ENCODE measurements at regions not wholly inside any gene's neighbourhood (a gene's known extent, or its start where the extent isn't known, plus 50 kb on each side); places are given as distances from the start of the nearest gene placed in this dataset.
A peak's percentile ranks its signal among the peaks of the same experiment; 100 is the strongest.

DNA sequence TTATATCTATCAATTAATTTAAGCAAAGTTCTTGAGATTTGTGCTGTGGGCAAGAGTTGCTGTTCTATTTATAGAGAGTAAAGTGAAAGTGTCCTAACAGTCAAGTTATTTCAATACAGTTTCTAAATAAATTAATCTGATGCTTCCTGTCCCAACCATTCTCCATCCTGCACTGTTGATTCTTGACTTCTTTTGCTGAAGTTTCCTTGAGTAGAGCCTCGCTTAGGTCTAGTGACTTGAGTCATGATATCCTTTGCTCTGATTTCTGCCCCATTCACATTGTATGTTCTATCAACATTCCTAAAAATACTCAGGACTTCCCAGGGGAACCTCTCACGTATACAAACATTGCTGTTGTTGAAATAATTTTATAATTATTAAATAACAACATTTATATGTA is 498.4 kb upstream of the ALCAM start:
- intact Hi-C loops (cut with DNase I), result no loop called here
- 73 to 89% (median 79%) methylated on average over 2 of the region's 2 CpGs for WGBS, 4 donors
- TF ChIP-seq POLR2A (IDR thresholded peaks at IDR 0.05) (no peak), CTCF (IDR thresholded peaks at IDR 0.05) (no peak)
- Histone ChIP-seq H3K27ac (no peak overlapping the region), H3K4me3 (no peak overlapping the region), H3K9me3 (replicated peaks in 1 of 3) (no peaks in the 10 kb centered on the region), H3K36me3 (replicated peaks in 1 of 2) (no peaks in the 10 kb centered on the region), H3K27me3 (no peaks in the 10 kb centered on the region), H3K4me1 (replicated peaks in 1 of 2) (no peaks in the 10 kb centered on the region)
- no peak for DNase-seq

GRCh38 chr3:104870276-104870675 is 496.4 kb upstream of the ALCAM start:
- DNase-seq, result no peak
- H3K4me1 ChIP-seq (replicated peaks in 1 of 2), result no peaks in the 10 kb centered on the region
- no peak overlapping the region for H3K4me3 ChIP-seq
- H3K9me3 ChIP-seq (replicated peaks in 1 of 3), result no peaks in the 10 kb centered on the region
- H3K27ac ChIP-seq, result no peak overlapping the region
- no peaks in the 10 kb centered on the region for H3K27me3 ChIP-seq
- TF ChIP-seq POLR2A (IDR thresholded peaks at IDR 0.05) (no peak), CTCF (IDR thresholded peaks at IDR 0.05) (no peak)
- 94 to 100% (median 95%) methylated on average over 1 of the region's 1 CpG for WGBS, 4 donors
- intact Hi-C loops (cut with DNase I), result no loop called here
- no peaks in the 10 kb centered on the region for H3K36me3 ChIP-seq (replicated peaks in 1 of 2)

DNA sequence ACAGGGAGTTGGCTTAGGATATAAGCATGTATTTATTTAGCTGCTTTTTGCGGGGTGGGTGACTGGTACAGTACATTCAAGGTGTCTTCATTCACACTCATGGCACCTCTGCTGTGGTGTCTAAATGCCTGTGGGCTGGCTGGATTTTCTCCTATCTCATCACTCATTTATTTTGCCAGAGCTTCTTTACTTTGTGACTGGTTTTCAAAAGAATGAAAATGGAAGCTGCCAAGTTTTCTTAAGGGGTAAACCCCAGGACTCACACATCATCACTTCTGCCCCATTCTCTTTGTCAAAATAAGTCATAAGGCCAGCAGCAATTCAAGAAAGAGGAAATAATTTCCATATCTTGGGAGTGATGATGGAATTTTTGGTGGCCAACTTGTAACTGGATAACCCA is 493.4 kb upstream of the ALCAM start:
- no peaks in the 10 kb centered on the region for H3K9me3 ChIP-seq (replicated peaks in 1 of 3)
- H3K36me3 ChIP-seq (replicated peaks in 1 of 2), result no peaks in the 10 kb centered on the region
- H3K4me3 ChIP-seq, result no peak overlapping the region
- TF ChIP-seq CTCF (IDR thresholded peaks at IDR 0.05) (no peak), POLR2A (IDR thresholded peaks at IDR 0.05) (no peak)
- 97 to 100% (median 99%) methylated on average over 1 of the region's 1 CpG for WGBS, 4 donors
- H3K27ac ChIP-seq, result no peak overlapping the region
- DNase-seq, result no peak
- intact Hi-C loops (cut with DNase I), result no loop called here
- no peaks in the 10 kb centered on the region for H3K27me3 ChIP-seq
- H3K4me1 ChIP-seq (replicated peaks in 1 of 2), result no peaks in the 10 kb centered on the region

DNA sequence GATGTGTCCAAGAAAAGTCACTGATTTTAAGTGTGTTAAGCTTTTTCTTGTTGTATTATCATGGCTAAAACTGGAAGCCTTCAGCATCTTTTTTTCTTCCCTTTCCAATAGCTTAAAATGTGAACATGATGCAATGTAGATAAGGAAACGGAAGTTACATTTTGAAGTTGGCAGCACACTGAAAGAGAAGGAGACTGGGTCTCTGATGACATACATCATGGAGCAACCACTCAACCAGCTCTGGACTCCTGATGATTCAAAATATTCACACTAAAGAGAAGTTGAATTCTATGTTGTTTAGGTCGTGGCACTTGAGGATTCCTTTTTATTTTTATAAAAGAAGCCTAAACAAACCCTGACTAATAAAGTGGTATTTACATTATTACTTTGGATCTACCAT is 488.3 kb upstream of the ALCAM start:
- no peaks in the 10 kb centered on the region for H3K36me3 ChIP-seq (replicated peaks in 1 of 2)
- no peak overlapping the region for H3K4me3 ChIP-seq
- no peak overlapping the region for H3K27ac ChIP-seq
- H3K27me3 ChIP-seq, result no peaks in the 10 kb centered on the region
- 48 to 62% (median 55%) methylated on average over 2 of the region's 2 CpGs for WGBS, 4 donors
- TF ChIP-seq CTCF (IDR thresholded peaks at IDR 0.05) (no peak), POLR2A (IDR thresholded peaks at IDR 0.05) (no peak)
- peak in 2 of 7 donors; percentile 2 to 14 for DNase-seq
- intact Hi-C loops (cut with DNase I), result no loop called here
- H3K4me1 ChIP-seq (replicated peaks in 1 of 2), result no peaks in the 10 kb centered on the region
- peaks cover 0 to 4% (median 0%) of the 10 kb centered on the region in 3 donors for H3K9me3 ChIP-seq (replicated peaks in 1 of 3)
